K562 (cell line): ENCODE measurements at regions not wholly inside any gene's neighbourhood (a gene's known extent, or its start where the extent isn't known, plus 50 kb on each side); places are given as distances from the start of the nearest gene placed in this dataset.

Experiments
- ATAC-seq: fragments of 200-7000 bp; cut with Tn5 transposase; 3 replicates; pipeline ENCODE4 v1.9.1; 2020; ENCODE audit warnings: moderate library complexity
- BruUV-seq: library from RNA; stranded (reverse); fragments of 400-500 nt; replicated peaks from 2 replicates; lab custom pipeline; 2021; lab: Mats Ljungman, UMichigan
- CTCF ChIA-PET: fragments of 300-600 bp; formaldehyde crosslinking; extraction: SDS; loops from one replicate; lab custom pipeline; 2021; ENCODE audit warnings: low intra/inter-chr PET ratio; lab: Yijun Ruan, JAX
- POLR2A ChIA-PET: fragments of 300-600, 350-650 bp; sonication (Branson Sonifier 250); formaldehyde crosslinking; extraction: SDS; loops from one replicate; lab custom pipeline; 2021; ENCODE audit warnings: antibody characterized with exemption, inconsistent platforms; lab: Yijun Ruan, JAX
- DNase-seq, 4 experiments: peaks; one replicate each; pipeline versions ENCODE4 v3.0.0 to v3.0.0-alpha.2; 2011 to 2018; ENCODE audit warnings: low spot score in 3 of 4, mixed read lengths in 3 of 4; ENCODE audit errors: extremely low read depth in 1 of 4
- FAIRE-seq: peaks from 2 replicates; lab custom pipeline; 2011; peaks lifted over from hg19 to GRCh38; lab: Jason Lieb, UNC
- H2AFZ ChIP-seq: 2 replicates; pipeline ENCODE4 v1.6.0; 2011; ENCODE audit warnings: low read depth, low read length, control low read depth, inconsistent platforms
- H3K27ac ChIP-seq: fragments of 200-600 bp; 3 replicates; pipeline ENCODE4 v1.8.0; 2011; ENCODE audit warnings: low read depth, mild to moderate bottlenecking, control low read depth, inconsistent platforms, low read length, moderate library complexity, mixed read lengths; ENCODE audit errors: extremely low read depth
- H3K27me3 ChIP-seq, 2 experiments: fragments of 300-600 bp in 1 of 2; 2 replicates in 1 of 2; 3 replicates in 1 of 2; pipeline versions ENCODE4 v1.6.0 to v1.8.0; 2011; ENCODE audit warnings: inconsistent platforms in 2 of 2, low read length in 2 of 2, mild to moderate bottlenecking in 1 of 2, mixed read lengths in 1 of 2, moderate library complexity in 1 of 2; ENCODE audit not compliant: control insufficient read depth in 2 of 2, insufficient read depth in 2 of 2
- H3K36me3 ChIP-seq: fragments of 300-600 bp; 3 replicates; pipeline ENCODE4 v1.8.0; 2011; ENCODE audit warnings: mild to moderate bottlenecking, low read length, inconsistent platforms; ENCODE audit not compliant: control insufficient read depth, insufficient read depth
- H3K4me1 ChIP-seq, 2 experiments: fragments of 200-600 bp in 1 of 2; replicated peaks in 1 of 2; 2 replicates in 1 of 2; 3 replicates in 1 of 2; pipeline versions ENCODE4 v1.5.1 to v1.8.0; 2011; ENCODE audit warnings: inconsistent platforms in 2 of 2, low read length in 2 of 2, mild to moderate bottlenecking in 1 of 2, mixed read lengths in 1 of 2, moderate library complexity in 1 of 2; ENCODE audit not compliant: control insufficient read depth in 2 of 2, insufficient read depth in 2 of 2
- H3K4me2 ChIP-seq: 2 replicates; pipeline ENCODE4 v1.6.1; 2011; ENCODE audit warnings: low read length, control low read depth, inconsistent platforms, mixed read lengths; ENCODE audit not compliant: insufficient read depth
- H3K4me3 ChIP-seq: fragments of 200-600 bp; sonication (generic), shearing (Covaris generic); 2 replicates; pipeline ENCODE4 v1.5.1; 2016; ENCODE audit warnings: control low read depth, inconsistent platforms
- H3K79me2 ChIP-seq: fragments of 200-600 bp; 3 replicates; pipeline ENCODE4 v1.8.0; 2011; ENCODE audit warnings: low read length, inconsistent platforms; ENCODE audit not compliant: control insufficient read depth, insufficient read depth
- H3K9ac ChIP-seq, 2 experiments: 2 replicates each; pipeline versions ENCODE4 v1.6.0 to v1.6.1; 2011; ENCODE audit warnings: low read depth in 2 of 2, low read length in 2 of 2, control low read depth in 1 of 2, inconsistent platforms in 1 of 2, mild to moderate bottlenecking in 1 of 2, mixed read lengths in 1 of 2; ENCODE audit not compliant: insufficient read depth in 1 of 2
- H3K9me1 ChIP-seq: one replicate; pipeline ENCODE4 v1.6.0; 2011; ENCODE audit warnings: inconsistent platforms, mild to moderate bottlenecking, low read length, moderate library complexity; ENCODE audit not compliant: control insufficient read depth, insufficient read depth
- H3K9me3 ChIP-seq: replicated peaks from 2 replicates; pipeline ENCODE4 v1.5.1; 2011; ENCODE audit warnings: low read depth, low read length, inconsistent platforms; ENCODE audit not compliant: control insufficient read depth, insufficient read depth
- H4K20me1 ChIP-seq: replicated peaks from 2 replicates; pipeline ENCODE4 v1.6.1; 2011; ENCODE audit warnings: low read length, inconsistent platforms, mixed read lengths; ENCODE audit not compliant: control insufficient read depth, insufficient read depth
- FOXM1 ChIP-seq, 2 experiments: fragments of 450-650 bp in 1 of 2; sonication (generic) in 1 of 2; formaldehyde crosslinking in 1 of 2; IDR thresholded peaks; 2 replicates each; pipeline versions ENCODE4 v1.6.1 to v1.9.0; 2017 to 2022; ENCODE audit warnings: low read depth in 2 of 2, mild to moderate bottlenecking in 2 of 2, missing genetic modification reagents in 1 of 2, moderate library complexity in 1 of 2
- IFI16 ChIP-seq: fragments of 250-450 bp; sonication (Bioruptor Pico); IDR thresholded peaks from 2 replicates; pipeline ENCODE4 v2.1.2; 2022; ENCODE audit warnings: mild to moderate bottlenecking, inconsistent platforms
- ZNF282 ChIP-seq: sonication (generic); formaldehyde crosslinking; IDR thresholded peaks from 2 replicates; pipeline ENCODE4 v1.8.1; 2023; ENCODE audit warnings: missing genetic modification reagents
- WGBS: fragments of 100-300 bp; shearing (Covaris generic); methylation state at CpG from one replicate; pipeline ENCODE4 v1.1.6; 2016; ENCODE audit warnings: low coverage, mixed read lengths; ENCODE audit not compliant: insufficient coverage; ENCODE audit errors: missing lambda C conversion rate; 5-methylcytosine and 5-hydroxymethylcytosine counted together
- in situ Hi-C: fragments of 300-500 bp; cut with MboI; formaldehyde crosslinking; loops from 4 replicates; pipeline ENCODE4 v1.15.0; 2018; ENCODE audit warnings: inconsistent platforms, mixed read lengths
- intact Hi-C: fragments of 100-400 bp; cut with micrococcal nuclease; formaldehyde crosslinking; loops from 2 replicates; pipeline ENCODE4 v1.14.2; 2022
- TF ChIP-seq, protein P1 (sequence below): fragments of 250-450 bp; sonication (Bioruptor Pico); IDR thresholded peaks from 2 replicates; pipeline ENCODE4 v1.8.0; 2021; ENCODE audit warnings: moderate library complexity, mild to moderate bottlenecking, inconsistent platforms

DNA sequence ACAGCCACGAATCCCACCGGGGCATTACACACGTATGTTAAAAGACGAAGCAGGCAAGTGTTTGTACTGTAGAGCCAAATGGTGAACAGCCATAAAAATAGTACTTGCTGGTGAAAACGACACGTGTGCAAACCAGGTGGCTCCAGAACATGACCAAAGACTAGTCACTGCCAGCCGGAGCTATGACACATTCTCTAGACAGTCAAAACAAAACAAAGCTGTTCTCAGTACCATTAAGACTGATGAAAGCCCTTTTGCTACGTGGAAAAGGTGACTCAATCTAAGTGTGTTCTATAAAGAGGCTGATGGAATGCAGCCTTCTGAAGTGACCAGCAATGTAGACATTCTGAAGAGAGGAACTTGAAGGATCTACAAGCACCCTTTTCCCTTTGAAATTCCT lies 367.7 kb upstream of the NETO1 start (continued):
- TF ChIP-seq, protein P1, sequence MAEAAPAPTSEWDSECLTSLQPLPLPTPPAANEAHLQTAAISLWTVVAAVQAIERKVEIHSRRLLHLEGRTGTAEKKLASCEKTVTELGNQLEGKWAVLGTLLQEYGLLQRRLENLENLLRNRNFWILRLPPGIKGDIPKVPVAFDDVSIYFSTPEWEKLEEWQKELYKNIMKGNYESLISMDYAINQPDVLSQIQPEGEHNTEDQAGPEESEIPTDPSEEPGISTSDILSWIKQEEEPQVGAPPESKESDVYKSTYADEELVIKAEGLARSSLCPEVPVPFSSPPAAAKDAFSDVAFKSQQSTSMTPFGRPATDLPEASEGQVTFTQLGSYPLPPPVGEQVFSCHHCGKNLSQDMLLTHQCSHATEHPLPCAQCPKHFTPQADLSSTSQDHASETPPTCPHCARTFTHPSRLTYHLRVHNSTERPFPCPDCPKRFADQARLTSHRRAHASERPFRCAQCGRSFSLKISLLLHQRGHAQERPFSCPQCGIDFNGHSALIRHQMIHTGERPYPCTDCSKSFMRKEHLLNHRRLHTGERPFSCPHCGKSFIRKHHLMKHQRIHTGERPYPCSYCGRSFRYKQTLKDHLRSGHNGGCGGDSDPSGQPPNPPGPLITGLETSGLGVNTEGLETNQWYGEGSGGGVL (CRISPR knock-in tag): no peak
- no peak for TF ChIP-seq IFI16
- no peak for TF ChIP-seq ZNF282 (CRISPR knock-in tag)

DNA sequence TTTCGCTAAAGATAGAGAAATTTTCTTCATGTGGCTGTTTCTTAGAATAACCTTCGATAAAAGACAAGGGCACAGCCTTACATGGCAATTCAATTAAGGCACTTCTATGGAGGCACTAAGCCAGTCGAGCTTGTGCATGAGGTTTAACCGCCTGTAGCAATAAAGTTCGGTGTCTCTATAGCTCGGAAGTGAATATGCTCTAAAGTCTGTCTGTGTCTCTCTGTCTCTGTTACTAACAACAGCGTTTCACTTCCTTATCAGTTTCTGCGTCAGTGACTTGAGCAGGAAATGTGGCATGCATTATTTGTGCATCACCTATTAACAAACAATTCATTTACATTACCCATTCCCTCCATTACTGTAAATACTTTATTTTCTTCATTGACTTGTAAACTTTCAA lies 365.1 kb upstream of the NETO1 start:
- Histone ChIP-seq H3K27ac (no peak overlapping the region), H3K9ac (no peak overlapping the region), H3K9me1 (no peaks in the 10 kb centered on the region), H3K9me3 (no peaks in the 10 kb centered on the region), H2AFZ (no peak overlapping the region), H3K36me3 (peaks cover 14% of the 10 kb centered on the region; the same call in 2 of the 3 replicates), H3K4me3 (no peak overlapping the region), H3K4me1 (no peaks in the 10 kb centered on the region; a peak in 1 of 5 replicates), H3K79me2 (peaks cover 11% of the 10 kb centered on the region; the same call in 1 of the 3 replicates), H4K20me1 (no peaks in the 10 kb centered on the region), H3K27me3 (no peaks in the 10 kb centered on the region), H3K4me2 (no peak overlapping the region)
- in situ Hi-C loops (no loop called here), intact Hi-C loops (no loop called here)
- POLR2A ChIA-PET: no interaction called here
- TF ChIP-seq FOXM1 (IDR thresholded peaks at IDR 0.05; ENCODE audit: low read depth) (no peak), FOXM1 (CRISPR knock-in tag; IDR thresholded peaks at IDR 0.05; ENCODE audit: low read depth) (no peak)
- ATAC-seq (no peak), FAIRE-seq (no peak), DNase-seq (no peak)
- no TSS peak for BruUV-seq
- CTCF ChIA-PET: no interaction called here
- WGBS: 81% methylated on average over 8 of the region's 8 CpGs
